ENCODE measurements at regions not wholly inside any gene's neighbourhood (a gene's known extent, or its start where the extent isn't known, plus 50 kb on each side); places are given as distances from the start of the nearest gene placed in this dataset.

- DNase-seq: no peak
- in situ Hi-C loops (cut with HindIII; ENCODE audit: low pct_ligation_motif_present, low pct_unique_long_range_greater_than_20kb, low sequenced_read_pairs): no loop called here
These were observed 84.7 kb upstream of the WNT7B start for GRCh38 chr22:46061501-46062231.

GRCh38 chr22:46062232-46062615, 85.3 kb upstream of the WNT7B start:
- DNase-seq: no peak
- in situ Hi-C loops (cut with HindIII; ENCODE audit: low pct_ligation_motif_present, low pct_unique_long_range_greater_than_20kb, low sequenced_read_pairs): no loop called here

- in situ Hi-C loops (cut with HindIII; ENCODE audit: low pct_ligation_motif_present, low pct_unique_long_range_greater_than_20kb, low sequenced_read_pairs): no loop called here
- no peak for DNase-seq
These were observed 86.1 kb upstream of the WNT7B start for GRCh38 chr22:46062971-46063631.

- in situ Hi-C loops (cut with HindIII; ENCODE audit: low pct_ligation_motif_present, low pct_unique_long_range_greater_than_20kb, low sequenced_read_pairs): no loop called here
- no peak for DNase-seq
These were observed 86.5 kb upstream of the PPARA start for GRCh38 chr22:46063846-46064227.

GRCh38 chr22:46064228-46064965, 85.9 kb upstream of the PPARA start:
- no peak for DNase-seq
- in situ Hi-C loops (cut with HindIII; ENCODE audit: low pct_ligation_motif_present, low pct_unique_long_range_greater_than_20kb, low sequenced_read_pairs): no loop called here

GRCh38 chr22:46064966-46065666, 85.2 kb upstream of the PPARA start:
- no peak for DNase-seq
- in situ Hi-C loops (cut with HindIII; ENCODE audit: low pct_ligation_motif_present, low pct_unique_long_range_greater_than_20kb, low sequenced_read_pairs): no loop called here

GRCh38 chr22:46065691-46066454, 84.5 kb upstream of the PPARA start:
- no peak for DNase-seq
- in situ Hi-C loops (cut with HindIII; ENCODE audit: low pct_ligation_motif_present, low pct_unique_long_range_greater_than_20kb, low sequenced_read_pairs): no loop called here

GRCh38 chr22:46066691-46067090, 83.6 kb upstream of the PPARA start:
- no peak for DNase-seq

GRCh38 chr22:46067159-46068111, 82.9 kb upstream of the PPARA start:
- no peak for DNase-seq
- in situ Hi-C loops (cut with HindIII; ENCODE audit: low pct_ligation_motif_present, low pct_unique_long_range_greater_than_20kb, low sequenced_read_pairs): no loop called here

More at GRCh38 chr22:46066691-46067090, 83.6 kb upstream of the PPARA start:
- in situ Hi-C loops (cut with HindIII; ENCODE audit: low pct_ligation_motif_present, low pct_unique_long_range_greater_than_20kb, low sequenced_read_pairs): no loop called here

- in situ Hi-C loops (cut with HindIII; ENCODE audit: low pct_ligation_motif_present, low pct_unique_long_range_greater_than_20kb, low sequenced_read_pairs): no loop called here
- DNase-seq: no peak
These were observed 82.1 kb upstream of the PPARA start for GRCh38 chr22:46068181-46068592.

GRCh38 chr22:46068593-46069491, 81.5 kb upstream of the PPARA start:
- DNase-seq: peak; percentile 78
- in situ Hi-C loops (cut with HindIII; ENCODE audit: low pct_ligation_motif_present, low pct_unique_long_range_greater_than_20kb, low sequenced_read_pairs): no loop called here

GRCh38 chr22:46069521-46070214, 80.7 kb upstream of the PPARA start:
- in situ Hi-C loops (cut with HindIII; ENCODE audit: low pct_ligation_motif_present, low pct_unique_long_range_greater_than_20kb, low sequenced_read_pairs): no loop called here
- DNase-seq: peak; percentile 90

- DNase-seq: no peak
- in situ Hi-C loops (cut with HindIII; ENCODE audit: low pct_ligation_motif_present, low pct_unique_long_range_greater_than_20kb, low sequenced_read_pairs): no loop called here
These were observed 80.0 kb upstream of the PPARA start for GRCh38 chr22:46070215-46070802.

- DNase-seq: peak; percentile 67
- in situ Hi-C loops (cut with HindIII; ENCODE audit: low pct_ligation_motif_present, low pct_unique_long_range_greater_than_20kb, low sequenced_read_pairs): no loop called here
These were observed 79.4 kb upstream of the PPARA start for GRCh38 chr22:46070803-46071450.

- DNase-seq: peak; percentile 87
- in situ Hi-C loops (cut with HindIII; ENCODE audit: low pct_ligation_motif_present, low pct_unique_long_range_greater_than_20kb, low sequenced_read_pairs): no loop called here
These were observed 78.7 kb upstream of the PPARA start for GRCh38 chr22:46071451-46072109.
